ENCODE measurements at regions not wholly inside any gene's neighbourhood (a gene's known extent, or its start where the extent isn't known, plus 50 kb on each side); places are given as distances from the start of the nearest gene placed in this dataset.
A peak's percentile ranks its signal among the peaks of the same experiment; 100 is the strongest.

- no peak for TF ChIP-seq CTCF (conservative IDR thresholded peaks at IDR 0.05; ENCODE audit: control insufficient read depth, insufficient read depth, low read depth, low read length)
- DNase-seq (ENCODE audit: low read depth) = no peak
Observed at GRCh38 chr13:74657765-74658164, 523.6 kb upstream of the KLF12 start.

GRCh38 chr13:74651121-74651520 is 516.9 kb upstream of the KLF12 start:
- no peak overlapping the region for H3K4me3 ChIP-seq (ENCODE audit: control insufficient read depth, low read depth, low read length)
- DNase-seq (ENCODE audit: low read depth) = no peak
- TF ChIP-seq CTCF (conservative IDR thresholded peaks at IDR 0.05; ENCODE audit: control insufficient read depth, insufficient read depth, low read depth, low read length) = no peak

More at GRCh38 chr13:74657765-74658164, 523.6 kb upstream of the KLF12 start:
- H3K4me3 ChIP-seq (ENCODE audit: control insufficient read depth, low read depth, low read length) = no peak overlapping the region

- DNase-seq (ENCODE audit: low read depth) = no peak
- H3K4me3 ChIP-seq (ENCODE audit: control insufficient read depth, low read depth, low read length) = no peak overlapping the region
- no peak for TF ChIP-seq CTCF (conservative IDR thresholded peaks at IDR 0.05; ENCODE audit: control insufficient read depth, insufficient read depth, low read depth, low read length)
Observed at GRCh38 chr13:74647991-74648390, 513.8 kb upstream of the KLF12 start.

GRCh38 chr13:74647211-74647610 is 513.0 kb upstream of the KLF12 start:
- no peak overlapping the region for H3K4me3 ChIP-seq (ENCODE audit: control insufficient read depth, low read depth, low read length)
- no peak for TF ChIP-seq CTCF (conservative IDR thresholded peaks at IDR 0.05; ENCODE audit: control insufficient read depth, insufficient read depth, low read depth, low read length)
- DNase-seq (ENCODE audit: low read depth) = no peak

DNA sequence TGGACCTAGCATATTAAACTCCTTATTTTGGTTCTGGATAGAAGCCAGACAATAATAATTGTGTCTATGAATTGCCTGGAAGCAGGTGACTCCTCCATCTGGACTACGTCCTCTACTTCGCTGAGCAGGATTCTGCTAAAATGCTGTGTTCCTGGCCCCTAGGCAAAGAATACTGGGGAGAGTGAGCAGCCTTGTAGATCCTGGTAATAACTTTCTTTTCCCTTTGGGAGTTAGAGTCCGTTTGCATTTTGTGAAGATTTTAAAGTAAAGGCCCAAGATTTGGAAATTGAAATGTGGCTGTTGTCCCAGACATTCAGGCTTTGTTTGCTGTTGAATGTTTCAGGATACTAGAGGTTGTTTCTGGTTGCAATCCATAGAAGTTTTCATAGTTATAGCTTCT is 511.9 kb upstream of the KLF12 start:
- TF ChIP-seq CTCF (conservative IDR thresholded peaks at IDR 0.05; ENCODE audit: control insufficient read depth, insufficient read depth, low read depth, low read length) = no peak

GRCh38 chr13:74645586-74645985 is 511.4 kb upstream of the KLF12 start:
- no peak for DNase-seq (ENCODE audit: low read depth)
- no peak overlapping the region for H3K4me3 ChIP-seq (ENCODE audit: control insufficient read depth, low read depth, low read length)
- TF ChIP-seq CTCF (conservative IDR thresholded peaks at IDR 0.05; ENCODE audit: control insufficient read depth, insufficient read depth, low read depth, low read length) = no peak

More for the DNA sequence above, 511.9 kb upstream of the KLF12 start:
- no peak overlapping the region for H3K4me3 ChIP-seq (ENCODE audit: control insufficient read depth, low read depth, low read length)
- DNase-seq (ENCODE audit: low read depth) = no peak

- DNase-seq (ENCODE audit: low read depth) = peak; percentile 62
- no peak overlapping the region for H3K4me3 ChIP-seq (ENCODE audit: control insufficient read depth, low read depth, low read length)
- TF ChIP-seq CTCF (conservative IDR thresholded peaks at IDR 0.05; ENCODE audit: control insufficient read depth, insufficient read depth, low read depth, low read length) = no peak
Observed at GRCh38 chr13:74644229-74644628, 510.0 kb upstream of the KLF12 start.
